ENCODE measurements at regions not wholly inside any gene's neighbourhood (a gene's known extent, or its start where the extent isn't known, plus 50 kb on each side); places are given as distances from the start of the nearest gene placed in this dataset.

DNA sequence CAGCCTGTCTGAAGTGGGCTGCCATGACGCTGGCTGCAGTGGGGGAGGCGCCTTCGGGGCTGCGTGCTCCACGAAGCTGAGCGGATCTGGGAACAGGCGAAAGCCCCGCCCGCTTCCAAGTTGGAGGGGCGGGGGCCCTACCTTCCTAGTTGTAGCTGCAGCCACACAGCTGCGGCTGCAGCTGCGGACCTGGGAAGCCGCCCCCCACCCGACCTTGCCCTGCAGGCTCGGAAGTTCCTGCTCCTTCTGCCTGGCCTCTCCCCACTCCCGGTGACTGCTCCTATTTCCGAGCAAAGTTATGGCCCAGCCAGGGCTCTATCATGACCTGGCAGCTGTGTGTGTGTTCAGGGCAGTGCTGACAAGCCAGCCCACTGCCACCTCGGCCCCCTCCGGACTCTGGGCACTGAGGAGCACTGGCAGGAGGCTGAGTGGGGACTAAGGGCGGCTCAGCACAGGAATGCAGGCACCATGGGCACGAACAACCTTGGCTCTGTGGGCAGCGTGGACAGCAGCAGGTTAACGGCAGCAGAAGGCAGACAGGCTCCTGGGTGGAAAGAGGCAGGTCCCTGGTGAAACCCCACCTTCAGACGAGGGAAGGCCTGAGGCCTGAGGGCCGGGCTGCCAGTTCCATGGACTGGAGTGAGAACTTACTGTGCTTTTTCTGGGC lies 352.4 kb upstream of the TMCO5A start:
- Histone ChIP-seq H3K4me3 (peak overlapping the region in 1 of 2 donors; percentile 9), H3K4me1 (no peaks in the 10 kb centered on the region), H3K27ac (no peak overlapping the region), H3K9me3 (no peaks in the 10 kb centered on the region), H3K36me3 (ENCODE audit: low read depth, missing control alignments) (no peaks in the 10 kb centered on the region), H3K27me3 (no peaks in the 10 kb centered on the region)
- DNase-seq = peak; percentile 28
- no peak for TF ChIP-seq POLR2A (IDR thresholded peaks at IDR 0.05)
- 41 to 73% methylated on average over 14 to 25 of the region's 25 CpGs for WGBS, 2 donors
- intact Hi-C loops (cut with DNase I; ENCODE audit: low total_unique reads) = no loop called here

- no peaks in the 10 kb centered on the region for H3K9me3 ChIP-seq
- intact Hi-C loops (cut with DNase I; ENCODE audit: low total_unique reads) = no loop called here
- H3K27ac ChIP-seq = no peak overlapping the region
- DNase-seq = no peak
- WGBS, 2 donors = 91 to 94% methylated on average over 3 to 5 of the region's 5 CpGs
- no peaks in the 10 kb centered on the region for H3K4me1 ChIP-seq
- H3K4me3 ChIP-seq = no peak overlapping the region
- TF ChIP-seq POLR2A (IDR thresholded peaks at IDR 0.05) (no peak), CTCF (IDR thresholded peaks at IDR 0.05) (no peak)
- no peaks in the 10 kb centered on the region for H3K27me3 ChIP-seq
- no peaks in the 10 kb centered on the region for H3K36me3 ChIP-seq (ENCODE audit: low read depth, missing control alignments)
These were observed 351.6 kb upstream of the TMCO5A start for GRCh38 chr15:37582852-37583251.

- Histone ChIP-seq H3K27me3 (no peaks in the 10 kb centered on the region), H3K36me3 (ENCODE audit: low read depth, missing control alignments) (no peaks in the 10 kb centered on the region), H3K4me1 (no peaks in the 10 kb centered on the region), H3K4me3 (no peak overlapping the region), H3K27ac (no peak overlapping the region), H3K9me3 (no peaks in the 10 kb centered on the region)
- TF ChIP-seq POLR2A (IDR thresholded peaks at IDR 0.05) (no peak), CTCF (IDR thresholded peaks at IDR 0.05) (no peak)
- intact Hi-C loops (cut with DNase I; ENCODE audit: low total_unique reads) = no loop called here
- DNase-seq = no peak
- WGBS, 2 donors = 89 to 93% methylated on average over 10 of the region's 10 CpGs
These were observed 348.3 kb upstream of the TMCO5A start for GRCh38 chr15:37586011-37586583.

GRCh38 chr15:37586976-37587375 lies 347.5 kb upstream of the TMCO5A start:
- WGBS, 2 donors = 63 to 83% methylated on average over 7 of the region's 7 CpGs

DNA sequence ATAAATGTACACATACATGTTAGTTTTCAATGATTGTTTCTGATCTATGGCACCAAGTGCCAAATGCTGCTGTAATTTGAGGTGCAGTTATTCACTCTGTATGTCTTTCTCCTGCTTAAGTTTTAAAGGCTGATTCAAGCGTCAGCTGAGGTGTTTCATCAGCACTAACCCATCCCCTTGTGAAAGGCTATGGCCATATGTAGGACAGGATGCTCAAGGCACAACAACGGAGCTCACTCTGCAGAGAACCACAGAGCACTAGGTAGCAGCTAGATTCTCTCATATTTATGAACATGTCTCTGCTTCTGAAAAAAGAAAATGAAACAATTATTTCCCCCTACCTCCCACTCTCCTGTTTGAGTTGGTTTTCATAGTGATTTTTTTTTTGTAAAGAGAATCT lies 340.0 kb upstream of the TMCO5A start:
- Histone ChIP-seq H3K9me3 (no peaks in the 10 kb centered on the region), H3K27ac (no peak overlapping the region), H3K36me3 (ENCODE audit: low read depth, missing control alignments) (no peaks in the 10 kb centered on the region), H3K4me1 (no peaks in the 10 kb centered on the region), H3K4me3 (no peak overlapping the region), H3K27me3 (no peaks in the 10 kb centered on the region)
- DNase-seq = no peak
- intact Hi-C loops (cut with DNase I; ENCODE audit: low total_unique reads) = no loop called here
- WGBS, 2 donors = 69 to 70% methylated on average over 2 of the region's 2 CpGs
- no peak for TF ChIP-seq CTCF (IDR thresholded peaks at IDR 0.05)

More at GRCh38 chr15:37586976-37587375, 347.5 kb upstream of the TMCO5A start:
- no peak for TF ChIP-seq POLR2A (IDR thresholded peaks at IDR 0.05)
- TF ChIP-seq CTCF (IDR thresholded peaks at IDR 0.05) = no peak
- Histone ChIP-seq H3K9me3 (no peaks in the 10 kb centered on the region), H3K36me3 (ENCODE audit: low read depth, missing control alignments) (no peaks in the 10 kb centered on the region), H3K4me3 (no peak overlapping the region), H3K27ac (no peak overlapping the region), H3K27me3 (no peaks in the 10 kb centered on the region), H3K4me1 (no peaks in the 10 kb centered on the region)
- intact Hi-C loops (cut with DNase I; ENCODE audit: low total_unique reads) = no loop called here
- DNase-seq = no peak

Data from testis (tissue), 2 donors.